ENCODE measurements at regions not wholly inside any gene's neighbourhood (a gene's known extent, or its start where the extent isn't known, plus 50 kb on each side); places are given as distances from the start of the nearest gene placed in this dataset.

- no peak for DNase-seq (ENCODE audit: low read depth, low spot score)
Observed at GRCh38 chr13:105365021-105365550, 1170.4 kb downstream of the EFNB2 start.

GRCh38 chr13:105364191-105364590 lies 1171.3 kb downstream of the EFNB2 start:
- DNase-seq (ENCODE audit: low read depth, low spot score): no peak
- H3K4me3 ChIP-seq (ENCODE audit: low read depth, low read length): no peak overlapping the region
- in situ Hi-C loops (cut with HindIII; ENCODE audit: low sequenced_read_pairs): no loop called here
- no peak for TF ChIP-seq CTCF (IDR thresholded peaks at IDR 0.05; ENCODE audit: low read depth, low read length)

More at GRCh38 chr13:105365021-105365550, 1170.4 kb downstream of the EFNB2 start:
- no peak for TF ChIP-seq CTCF (IDR thresholded peaks at IDR 0.05; ENCODE audit: low read depth, low read length)
- in situ Hi-C loops (cut with HindIII; ENCODE audit: low sequenced_read_pairs): no loop called here
- no peak overlapping the region for H3K4me3 ChIP-seq (ENCODE audit: low read depth, low read length)

DNA sequence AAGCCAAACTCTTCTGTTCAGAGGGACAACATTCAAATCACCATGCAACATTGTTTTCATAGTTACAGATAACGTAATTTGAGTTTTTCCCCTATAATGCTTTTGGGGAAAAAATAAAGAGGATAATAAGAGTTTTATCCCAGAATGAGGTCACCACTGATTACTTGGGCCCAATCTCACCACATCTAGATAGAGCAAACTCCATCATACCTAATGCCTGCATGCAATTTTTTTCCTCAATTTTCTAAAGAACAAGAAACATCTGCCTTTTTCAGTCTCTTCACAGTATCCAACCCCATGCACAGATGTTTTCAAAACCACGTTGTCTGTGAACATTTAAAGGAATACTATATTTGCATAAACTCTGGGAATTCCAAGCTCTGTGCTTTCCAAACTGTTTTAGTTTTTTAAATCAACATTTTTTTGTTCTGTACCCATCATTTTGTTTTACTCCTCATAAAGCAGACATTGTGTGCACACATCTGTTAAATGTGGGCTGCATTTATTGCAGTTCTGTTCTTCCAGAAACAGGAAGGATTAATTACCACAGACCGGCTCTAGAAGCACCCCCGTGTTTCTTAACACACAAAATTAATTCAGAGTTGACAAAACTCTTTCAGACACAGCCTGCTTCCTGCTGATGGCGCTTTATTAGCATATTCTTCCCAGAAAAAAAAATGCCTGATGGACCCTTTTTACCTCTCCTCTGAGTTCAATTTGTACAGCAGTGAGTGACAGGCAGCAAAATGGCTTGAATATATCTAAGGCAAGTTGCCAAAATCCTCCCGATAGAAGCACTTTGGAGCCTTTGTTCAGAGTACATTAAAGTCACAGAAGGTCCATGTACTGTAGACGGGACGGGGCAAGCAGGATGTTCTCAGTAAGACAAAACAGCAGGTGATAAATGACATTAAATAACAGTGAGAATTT lies 1171.9 kb downstream of the EFNB2 start:
- no peak for TF ChIP-seq CTCF (IDR thresholded peaks at IDR 0.05; ENCODE audit: low read depth, low read length)
- no peak overlapping the region for H3K4me3 ChIP-seq (ENCODE audit: low read depth, low read length)
- in situ Hi-C loops (cut with HindIII; ENCODE audit: low sequenced_read_pairs): no loop called here
- DNase-seq (ENCODE audit: low read depth, low spot score): no peak

- in situ Hi-C loops (cut with HindIII; ENCODE audit: low sequenced_read_pairs): no loop called here
- no peak for TF ChIP-seq CTCF (IDR thresholded peaks at IDR 0.05; ENCODE audit: low read depth, low read length)
- no peak for DNase-seq (ENCODE audit: low read depth, low spot score)
- H3K4me3 ChIP-seq (ENCODE audit: low read depth, low read length): no peak overlapping the region
Observed at GRCh38 chr13:105353654-105354053, 1181.8 kb downstream of the EFNB2 start.

DNA sequence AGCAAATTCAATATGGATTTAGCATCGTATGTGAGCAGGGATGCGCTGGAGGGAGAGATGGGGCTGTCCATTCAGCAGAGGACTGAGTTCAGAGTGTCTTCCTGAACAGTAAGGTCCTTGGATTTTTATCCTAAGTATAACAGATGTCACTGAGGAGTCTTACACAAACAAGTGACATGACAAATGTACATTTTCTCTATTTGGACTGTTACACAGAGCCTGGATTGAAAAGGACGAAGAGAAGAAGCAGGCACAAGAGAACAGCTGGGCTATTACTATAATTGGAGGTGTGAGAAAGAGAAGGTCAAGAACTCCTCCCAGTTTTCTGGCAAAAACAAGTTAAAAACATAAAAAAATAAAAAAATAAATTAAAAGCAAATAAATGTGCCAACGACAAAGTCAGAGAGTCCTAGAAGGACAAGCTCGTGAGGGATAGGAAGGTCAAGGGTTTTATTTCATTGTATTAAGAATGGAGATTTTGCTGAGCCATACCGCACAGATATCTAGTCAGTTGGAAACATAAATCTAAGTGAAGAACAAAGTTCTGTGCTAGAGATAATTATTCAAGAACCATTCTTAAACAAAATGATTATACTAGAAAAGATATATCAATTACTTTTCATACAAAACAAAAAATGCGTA lies 1186.3 kb downstream of the EFNB2 start:
- TF ChIP-seq CTCF (IDR thresholded peaks at IDR 0.05; ENCODE audit: low read depth, low read length): no peak
- H3K4me3 ChIP-seq (ENCODE audit: low read depth, low read length): no peak overlapping the region
- in situ Hi-C loops (cut with HindIII; ENCODE audit: low sequenced_read_pairs): no loop called here
- DNase-seq (ENCODE audit: low read depth, low spot score): no peak

GRCh38 chr13:105346141-105346775 lies 1189.2 kb downstream of the EFNB2 start:
- DNase-seq (ENCODE audit: low read depth, low spot score): peak; percentile 85
- H3K4me3 ChIP-seq (ENCODE audit: low read depth, low read length): no peak overlapping the region
- in situ Hi-C loops (cut with HindIII; ENCODE audit: low sequenced_read_pairs): no loop called here
- TF ChIP-seq CTCF (IDR thresholded peaks at IDR 0.05; ENCODE audit: low read depth, low read length): no peak

All from astrocyte of the spinal cord (primary cell).